Motor neuron (in vitro differentiated cells): ENCODE measurements at regions not wholly inside any gene's neighbourhood (a gene's known extent, or its start where the extent isn't known, plus 50 kb on each side); places are given as distances from the start of the nearest gene placed in this dataset.
A peak's percentile ranks its signal among the peaks of the same experiment; 100 is the strongest.

ENCODE experiments used
- ATAC-seq, 8 experiments: fragments of 200-7000 bp; cut with Tn5 transposase; replicated peaks in 6 of 8; 2 replicates each; pipeline ENCODE4 v1.8.0; 2021; ENCODE audit warnings: mild to moderate bottlenecking in 8 of 8, moderate library complexity in 8 of 8
- H3K27ac ChIP-seq, 2 donors: fragments of 250-450 bp; sonication (Bioruptor Pico); 2 replicates each; pipeline ENCODE4 v1.9.0; 2021; ENCODE audit warnings: antibody characterized with exemption in 2 of 2, mild to moderate bottlenecking in 2 of 2, moderate library complexity in 1 of 2
- H3K4me1 ChIP-seq, 2 donors: fragments of 250-450 bp; sonication (Bioruptor Pico); replicated peaks in 1 of 2; 2 replicates each; pipeline ENCODE4 v1.6.1; 2021; ENCODE audit warnings: antibody characterized with exemption in 2 of 2, mild to moderate bottlenecking in 2 of 2, moderate library complexity in 1 of 2
- H3K4me3 ChIP-seq, 5 donors: fragments of 250-450 bp; sonication (Bioruptor Pico); 2 replicates each; pipeline ENCODE4 v1.9.0; 2021; ENCODE audit warnings: antibody characterized with exemption in 5 of 5, mild to moderate bottlenecking in 5 of 5, moderate library complexity in 4 of 5
- WGBS, 10 experiments: fragments of 450-650 bp; shearing (Covaris generic); methylation state at CpG; one replicate each; pipeline ENCODE4 v1.0.0; 2022; 5-methylcytosine and 5-hydroxymethylcytosine counted together
- in situ Hi-C, 9 experiments: fragments of 400-800 bp; cut with MboI; loops; one replicate each; pipeline ENCODE4 v1.15.0; 2021; ENCODE audit warnings: low sequenced_read_pairs in 9 of 9, low pct_unique_long_range_greater_than_20kb in 2 of 9; ENCODE audit not compliant: unreplicated experiment in 9 of 9

- in situ Hi-C loops: no loop called here
- ATAC-seq: no peak
- Histone ChIP-seq H3K4me1 (no peaks in the 10 kb centered on the region), H3K27ac (no peak overlapping the region), H3K4me3 (no peak overlapping the region)
- 13 to 100% (median 83%) methylated on average over 1 of the region's 1 CpG; no CpG with 5 or more reads in 1 of the 10 experiments for WGBS, 10 experiments
Measured at GRCh38 chr4:170671171-170671570, 581.4 kb upstream of the AADAT start.

GRCh38 chr4:170667814-170668213 lies 578.1 kb upstream of the AADAT start:
- in situ Hi-C loops: no loop called here

GRCh38 chr4:170666909-170667308 lies 577.2 kb upstream of the AADAT start:
- WGBS, 10 experiments: 0 to 100% (median 88%) methylated on average over 1 to 2 of the region's 2 CpGs; no CpG with 5 or more reads in 3 of the 10 experiments
- Histone ChIP-seq H3K4me1 (no peaks in the 10 kb centered on the region), H3K4me3 (no peak overlapping the region), H3K27ac (no peak overlapping the region)
- ATAC-seq: no peak
- in situ Hi-C loops: no loop called here

More at GRCh38 chr4:170667814-170668213, 578.1 kb upstream of the AADAT start:
- Histone ChIP-seq H3K27ac (no peak overlapping the region), H3K4me1 (no peaks in the 10 kb centered on the region), H3K4me3 (no peak overlapping the region)
- 0 to 95% (median 85%) methylated on average over 2 to 4 of the region's 4 CpGs for WGBS, 10 experiments
- peak in 1 of 8 experiments; percentile 33 for ATAC-seq

- Histone ChIP-seq H3K4me1 (no peaks in the 10 kb centered on the region), H3K4me3 (no peak overlapping the region), H3K27ac (no peak overlapping the region)
- in situ Hi-C loops: no loop called here
- WGBS, 10 experiments: 0 to 100% (median 60%) methylated on average over 1 to 4 of the region's 4 CpGs; no CpG with 5 or more reads in 1 of the 10 experiments
- no peak for ATAC-seq
Measured at GRCh38 chr4:170662250-170662649, 572.5 kb upstream of the AADAT start.

- in situ Hi-C loops: no loop called here
- Histone ChIP-seq H3K4me3 (no peak overlapping the region), H3K27ac (no peak overlapping the region), H3K4me1 (no peaks in the 10 kb centered on the region)
- ATAC-seq: no peak
- WGBS, 10 experiments: 18 to 88% (median 66%) methylated on average over 1 to 2 of the region's 2 CpGs
Measured at GRCh38 chr4:170657761-170658160, 568.0 kb upstream of the AADAT start.

GRCh38 chr4:170656506-170656905 lies 566.8 kb upstream of the AADAT start:
- no peak for ATAC-seq
- Histone ChIP-seq H3K27ac (no peak overlapping the region), H3K4me1 (no peaks in the 10 kb centered on the region), H3K4me3 (no peak overlapping the region)
- in situ Hi-C loops: no loop called here
- WGBS, 10 experiments: 0 to 100% (median 46%) methylated on average over 1 to 2 of the region's 2 CpGs; no CpG with 5 or more reads in 2 of the 10 experiments

GRCh38 chr4:170652571-170652970 lies 562.8 kb upstream of the AADAT start:
- H3K4me3 ChIP-seq: no peak overlapping the region
- H3K4me1 ChIP-seq: no peaks in the 10 kb centered on the region
- in situ Hi-C loops: no loop called here
- no peak overlapping the region for H3K27ac ChIP-seq
- no peak for ATAC-seq

GRCh38 chr4:170651786-170652185 lies 562.0 kb upstream of the AADAT start:
- H3K27ac ChIP-seq: no peak overlapping the region
- WGBS, 10 experiments: 0 to 86% (median 61%) methylated on average over 1 of the region's 1 CpG; no CpG with 5 or more reads in 4 of the 10 experiments
- no peak for ATAC-seq
- H3K4me1 ChIP-seq: no peaks in the 10 kb centered on the region
- in situ Hi-C loops: no loop called here
- H3K4me3 ChIP-seq: no peak overlapping the region

- in situ Hi-C loops: no loop called here
- Histone ChIP-seq H3K4me3 (no peak overlapping the region), H3K4me1 (peaks cover 0 to 18% of the 10 kb centered on the region in 2 donors), H3K27ac (no peak overlapping the region)
- 0 to 43% (median 30%) methylated on average over 1 to 2 of the region's 2 CpGs; no CpG with 5 or more reads in 3 of the 10 experiments for WGBS, 10 experiments
- ATAC-seq: peak in 5 of 8 experiments; percentile 55 to 83 (median 76)
Measured at GRCh38 chr4:170627418-170627817, 537.7 kb upstream of the AADAT start.

- WGBS, 10 experiments: 6 to 83% (median 56%) methylated on average over 2 to 7 of the region's 7 CpGs
- ATAC-seq: no peak
- no peak overlapping the region for H3K4me3 ChIP-seq
- H3K4me1 ChIP-seq: peaks cover 0 to 18% of the 10 kb centered on the region in 2 donors
- in situ Hi-C loops: no loop called here
- H3K27ac ChIP-seq: no peak overlapping the region
Measured at GRCh38 chr4:170623899-170624298, 534.1 kb upstream of the AADAT start.

GRCh38 chr4:170610434-170610833 lies 520.7 kb upstream of the AADAT start:
- 0 to 100% (median 69%) methylated on average over 1 to 2 of the region's 2 CpGs; no CpG with 5 or more reads in 1 of the 10 experiments for WGBS, 10 experiments
- Histone ChIP-seq H3K4me1 (no peaks in the 10 kb centered on the region), H3K4me3 (no peak overlapping the region), H3K27ac (no peak overlapping the region)
- ATAC-seq: no peak
- in situ Hi-C loops: no loop called here

GRCh38 chr4:170599894-170600293 lies 510.1 kb upstream of the AADAT start:
- Histone ChIP-seq H3K27ac (no peak overlapping the region), H3K4me1 (no peaks in the 10 kb centered on the region), H3K4me3 (no peak overlapping the region)
- in situ Hi-C loops: no loop called here
- WGBS, 10 experiments: 0 to 100% (median 86%) methylated on average over 1 to 4 of the region's 4 CpGs
- no peak for ATAC-seq

GRCh38 chr4:170591076-170591475 lies 501.3 kb upstream of the AADAT start:
- 20 to 96% (median 80%) methylated on average over 2 to 3 of the region's 3 CpGs; no CpG with 5 or more reads in 4 of the 10 experiments for WGBS, 10 experiments
- Histone ChIP-seq H3K27ac (no peak overlapping the region), H3K4me3 (no peak overlapping the region), H3K4me1 (no peaks in the 10 kb centered on the region)
- in situ Hi-C loops: no loop called here
- ATAC-seq: no peak

GRCh38 chr4:170589597-170590191 lies 499.9 kb upstream of the AADAT start:
- Histone ChIP-seq H3K4me1 (no peaks in the 10 kb centered on the region), H3K27ac (no peak overlapping the region), H3K4me3 (no peak overlapping the region)
- peak in 7 of 8 experiments; percentile 29 to 82 (median 67) for ATAC-seq
- in situ Hi-C loops: no loop called here
- WGBS, 10 experiments: 0 to 100% (median 71%) methylated on average over 1 to 3 of the region's 3 CpGs; no CpG with 5 or more reads in 1 of the 10 experiments
